ENCODE measurements at regions not wholly inside any gene's neighbourhood (a gene's known extent, or its start where the extent isn't known, plus 50 kb on each side); places are given as distances from the start of the nearest gene placed in this dataset.

GRCh38 chr16:65598621-65599020 lies 476.8 kb upstream of the CDH11 start:
- no peaks in the 10 kb centered on the region for H3K36me3 Mint-ChIP-seq (ENCODE audit: low read depth)
- H3K4me3 Mint-ChIP-seq: no peak overlapping the region
- no peak for TF ChIP-seq CTCF (conservative IDR thresholded peaks at IDR 0.05)
- Histone ChIP-seq H3K9ac (ENCODE audit: extremely low read depth, low read length, poor library complexity, severe bottlenecking) (no peak overlapping the region), H3K27ac (ENCODE audit: low read depth, low read length) (peak overlapping the region; percentile 71), H3K36me3 (ENCODE audit: control insufficient read depth, insufficient read depth, low read length) (no peaks in the 10 kb centered on the region), H3K4me3 (ENCODE audit: low read length) (no peak overlapping the region), H3K27me3 (ENCODE audit: control insufficient read depth, insufficient read depth, low read length, poor library complexity, severe bottlenecking) (no peaks in the 10 kb centered on the region), H3K9me3 (ENCODE audit: control insufficient read depth, low read length) (no peaks in the 10 kb centered on the region), H3K4me1 (ENCODE audit: control insufficient read depth, insufficient read depth, low read length) (no peaks in the 10 kb centered on the region)
- no peaks in the 10 kb centered on the region for H3K4me1 Mint-ChIP-seq
- no peaks in the 10 kb centered on the region for H3K9me3 Mint-ChIP-seq
- no peak overlapping the region for H3K27ac Mint-ChIP-seq
- no peaks in the 10 kb centered on the region for H3K27me3 Mint-ChIP-seq (ENCODE audit: insufficient read depth)
- DNase-seq: no peak
- 53 to 80% methylated on average over 3 of the region's 3 CpGs for WGBS, 2 experiments (ENCODE audit: insufficient coverage in 1 of 2, insufficient read length in 1 of 2)

- Histone ChIP-seq H3K27me3 (ENCODE audit: control insufficient read depth, insufficient read depth, low read length, poor library complexity, severe bottlenecking) (no peaks in the 10 kb centered on the region), H3K9me3 (ENCODE audit: control insufficient read depth, low read length) (no peaks in the 10 kb centered on the region), H3K36me3 (ENCODE audit: control insufficient read depth, insufficient read depth, low read length) (no peaks in the 10 kb centered on the region), H3K4me3 (ENCODE audit: low read length) (no peak overlapping the region), H3K4me1 (ENCODE audit: control insufficient read depth, insufficient read depth, low read length) (no peaks in the 10 kb centered on the region), H3K9ac (ENCODE audit: extremely low read depth, low read length, poor library complexity, severe bottlenecking) (no peak overlapping the region), H3K27ac (ENCODE audit: low read depth, low read length) (no peak overlapping the region)
- Mint-ChIP-seq H3K4me3 (no peak overlapping the region), H3K9me3 (no peaks in the 10 kb centered on the region), H3K27me3 (ENCODE audit: insufficient read depth) (no peaks in the 10 kb centered on the region), H3K4me1 (no peaks in the 10 kb centered on the region), H3K27ac (no peak overlapping the region), H3K36me3 (ENCODE audit: low read depth) (no peaks in the 10 kb centered on the region)
- TF ChIP-seq CTCF (conservative IDR thresholded peaks at IDR 0.05): no peak
- WGBS, 2 experiments (ENCODE audit: insufficient coverage in 1 of 2, insufficient read length in 1 of 2): 80 to 97% methylated on average over 2 to 3 of the region's 3 CpGs
- DNase-seq: no peak
Measured at GRCh38 chr16:65583498-65583897, 461.6 kb upstream of the CDH11 start.

- Mint-ChIP-seq H3K4me1 (no peaks in the 10 kb centered on the region), H3K27me3 (ENCODE audit: insufficient read depth) (no peaks in the 10 kb centered on the region), H3K4me3 (no peak overlapping the region), H3K27ac (no peak overlapping the region), H3K36me3 (ENCODE audit: low read depth) (no peaks in the 10 kb centered on the region), H3K9me3 (no peaks in the 10 kb centered on the region)
- no peak overlapping the region for H3K4me3 ChIP-seq (ENCODE audit: low read length)
- no peaks in the 10 kb centered on the region for H3K36me3 ChIP-seq (ENCODE audit: control insufficient read depth, insufficient read depth, low read length)
- H3K27ac ChIP-seq (ENCODE audit: low read depth, low read length): no peak overlapping the region
- TF ChIP-seq CTCF (conservative IDR thresholded peaks at IDR 0.05): no peak
- no peak for DNase-seq
- 74 to 78% methylated on average over 6 of the region's 6 CpGs for WGBS, 2 experiments (ENCODE audit: insufficient coverage in 1 of 2, insufficient read length in 1 of 2)
- H3K9me3 ChIP-seq (ENCODE audit: control insufficient read depth, low read length): no peaks in the 10 kb centered on the region
- no peaks in the 10 kb centered on the region for H3K27me3 ChIP-seq (ENCODE audit: control insufficient read depth, insufficient read depth, low read length, poor library complexity, severe bottlenecking)
- no peak overlapping the region for H3K9ac ChIP-seq (ENCODE audit: extremely low read depth, low read length, poor library complexity, severe bottlenecking)
- no peaks in the 10 kb centered on the region for H3K4me1 ChIP-seq (ENCODE audit: control insufficient read depth, insufficient read depth, low read length)
Measured at GRCh38 chr16:65579050-65579449, 457.2 kb upstream of the CDH11 start.

Measured in endodermal cell (in vitro differentiated cells).